Peyer's patch (tissue), 4 donors: ENCODE measurements at regions not wholly inside any gene's neighbourhood (a gene's known extent, or its start where the extent isn't known, plus 50 kb on each side); places are given as distances from the start of the nearest gene placed in this dataset.
A peak's percentile ranks its signal among the peaks of the same experiment; 100 is the strongest.
"Not testable (repeated sequence)": the region's sequence is repeated elsewhere in the genome, so short reads cannot be mapped to it uniquely, and the experiment has no call there.

Experiments used
- DNase-seq, 3 donors: peaks; one replicate each; pipeline ENCODE4 v3.0.0-alpha.2; 2017 to 2019
- H3K27ac ChIP-seq, 4 donors: fragments of 200-600 bp; sonication (generic); one replicate each; pipeline ENCODE4 v1.5.1; 2016 to 2019
- H3K27me3 ChIP-seq, 2 donors: fragments of 200-600 bp; sonication (generic); one replicate each; pipeline ENCODE4 v1.5.1; 2019
- H3K36me3 ChIP-seq, 3 donors: fragments of 200-600 bp; sonication (generic); one replicate each; pipeline ENCODE4 v1.5.1; 2016 to 2019
- H3K4me1 ChIP-seq, 4 donors: fragments of 200-600 bp; sonication (generic); one replicate each; pipeline ENCODE4 v1.5.1; 2016 to 2019
- H3K4me3 ChIP-seq, 4 donors: fragments of 200-600 bp; sonication (generic); 1 replicate in 3 of 4; 2 replicates in 1 of 4; pipeline ENCODE4 v1.5.1; 2016 to 2019; ENCODE audit warnings: mild to moderate bottlenecking in 1 of 4
- H3K9me3 ChIP-seq, 4 donors: fragments of 200-600 bp; sonication (generic); one replicate each; pipeline ENCODE4 v1.5.1; 2016 to 2019; ENCODE audit warnings: mild to moderate bottlenecking in 1 of 4
- CTCF ChIP-seq, 6 experiments: fragments of 450-650 bp in 4 of 6; fragments of 200-600 bp in 2 of 6; sonication (generic) in 1 of 6; IDR thresholded peaks; one replicate each; pipeline ENCODE4 v1.5.1; 2017 to 2019; ENCODE audit warnings: antibody characterized with exemption in 6 of 6, mild to moderate bottlenecking in 3 of 6, moderate library complexity in 1 of 6
- POLR2A ChIP-seq, 2 donors: fragments of 450-650 bp; IDR thresholded peaks; one replicate each; pipeline ENCODE4 v1.5.1; 2017; ENCODE audit warnings: antibody characterized with exemption in 2 of 2, mild to moderate bottlenecking in 2 of 2, moderate library complexity in 2 of 2

GRCh38 chr5:20974426-20974825 lies 986.4 kb upstream of the CDH18 start:
- no peak overlapping the region for H3K27ac ChIP-seq
- no peaks in the 10 kb centered on the region for H3K36me3 ChIP-seq
- H3K9me3 ChIP-seq: no peaks in the 10 kb centered on the region
- TF ChIP-seq CTCF (IDR thresholded peaks at IDR 0.05): no peak
- TF ChIP-seq POLR2A (IDR thresholded peaks at IDR 0.05): no peak
- no peaks in the 10 kb centered on the region for H3K27me3 ChIP-seq
- no peak for DNase-seq
- H3K4me3 ChIP-seq: no peak overlapping the region
- peaks cover 0 to 4% (median 0%) of the 10 kb centered on the region in 4 donors for H3K4me1 ChIP-seq

GRCh38 chr5:20972419-20972925 lies 984.5 kb upstream of the CDH18 start:
- H3K4me3 ChIP-seq: peak overlapping the region; percentile 8 to 29 (median 12)
- peak overlapping the region in 1 of 4 donors; percentile 41 for H3K27ac ChIP-seq
- DNase-seq: peak in 2 of 3 donors; percentile 17 to 49
- H3K4me1 ChIP-seq: peaks cover 0 to 4% (median 0%) of the 10 kb centered on the region in 4 donors
- H3K36me3 ChIP-seq: no peaks in the 10 kb centered on the region
- H3K9me3 ChIP-seq: no peaks in the 10 kb centered on the region
- no peaks in the 10 kb centered on the region for H3K27me3 ChIP-seq
- TF ChIP-seq POLR2A (IDR thresholded peaks at IDR 0.05) (no peak), CTCF (IDR thresholded peaks at IDR 0.05) (peak in 2 of 6 experiments; percentile 8 to 15)

- Histone ChIP-seq H3K4me1 (no peaks in the 10 kb centered on the region), H3K36me3 (no peaks in the 10 kb centered on the region), H3K27me3 (no peaks in the 10 kb centered on the region), H3K9me3 (peaks cover 0 to 4% (median 0%) of the 10 kb centered on the region in 4 donors), H3K4me3 (no peak overlapping the region), H3K27ac (no peak overlapping the region)
- DNase-seq: no peak
- TF ChIP-seq POLR2A (IDR thresholded peaks at IDR 0.05): no peak
- TF ChIP-seq CTCF (IDR thresholded peaks at IDR 0.05): no peak
Observed at GRCh38 chr5:20959347-20959746, 971.3 kb upstream of the CDH18 start.

- Histone ChIP-seq H3K27me3 (no peaks in the 10 kb centered on the region), H3K9me3 (peaks cover 0 to 4% (median 0%) of the 10 kb centered on the region in 4 donors), H3K36me3 (no peaks in the 10 kb centered on the region), H3K4me1 (no peaks in the 10 kb centered on the region), H3K4me3 (no peak overlapping the region), H3K27ac (no peak overlapping the region)
- no peak for DNase-seq
- TF ChIP-seq CTCF (IDR thresholded peaks at IDR 0.05) (no peak), POLR2A (IDR thresholded peaks at IDR 0.05) (no peak)
Observed at GRCh38 chr5:20958641-20959040, 970.6 kb upstream of the CDH18 start.

- TF ChIP-seq CTCF (IDR thresholded peaks at IDR 0.05) (no peak), POLR2A (IDR thresholded peaks at IDR 0.05) (no peak)
- no peak overlapping the region for H3K4me3 ChIP-seq
- H3K27me3 ChIP-seq: no peaks in the 10 kb centered on the region
- DNase-seq: no peak
- H3K4me1 ChIP-seq: no peaks in the 10 kb centered on the region
- no peaks in the 10 kb centered on the region for H3K36me3 ChIP-seq
- peaks cover 0 to 4% (median 0%) of the 10 kb centered on the region in 4 donors for H3K9me3 ChIP-seq
- H3K27ac ChIP-seq: no peak overlapping the region
Observed at GRCh38 chr5:20956134-20956533, 968.1 kb upstream of the CDH18 start.

- DNase-seq: no peak
- H3K9me3 ChIP-seq: no peaks in the 10 kb centered on the region
- no peak for TF ChIP-seq CTCF (IDR thresholded peaks at IDR 0.05)
- no peak for TF ChIP-seq POLR2A (IDR thresholded peaks at IDR 0.05)
- no peak overlapping the region for H3K27ac ChIP-seq
- no peaks in the 10 kb centered on the region for H3K27me3 ChIP-seq
- H3K36me3 ChIP-seq: no peaks in the 10 kb centered on the region
- H3K4me3 ChIP-seq: no peak overlapping the region
- H3K4me1 ChIP-seq: no peaks in the 10 kb centered on the region
Observed at GRCh38 chr5:20949636-20950035, 961.6 kb upstream of the CDH18 start.

GRCh38 chr5:20943183-20943971 lies 955.4 kb upstream of the CDH18 start:
- H3K27me3 ChIP-seq, H3K27ac ChIP-seq, DNase-seq, H3K4me3 ChIP-seq, H3K4me1 ChIP-seq, H3K36me3 ChIP-seq, H3K9me3 ChIP-seq: not testable (repeated sequence)

- not testable (repeated sequence) for H3K4me1 ChIP-seq, H3K27ac ChIP-seq, H3K4me3 ChIP-seq, H3K36me3 ChIP-seq, H3K27me3 ChIP-seq, H3K9me3 ChIP-seq, DNase-seq
Observed at GRCh38 chr5:20942603-20943002, 954.6 kb upstream of the CDH18 start.
